ENCODE measurements at regions not wholly inside any gene's neighbourhood (a gene's known extent, or its start where the extent isn't known, plus 50 kb on each side); places are given as distances from the start of the nearest gene placed in this dataset.

DNA sequence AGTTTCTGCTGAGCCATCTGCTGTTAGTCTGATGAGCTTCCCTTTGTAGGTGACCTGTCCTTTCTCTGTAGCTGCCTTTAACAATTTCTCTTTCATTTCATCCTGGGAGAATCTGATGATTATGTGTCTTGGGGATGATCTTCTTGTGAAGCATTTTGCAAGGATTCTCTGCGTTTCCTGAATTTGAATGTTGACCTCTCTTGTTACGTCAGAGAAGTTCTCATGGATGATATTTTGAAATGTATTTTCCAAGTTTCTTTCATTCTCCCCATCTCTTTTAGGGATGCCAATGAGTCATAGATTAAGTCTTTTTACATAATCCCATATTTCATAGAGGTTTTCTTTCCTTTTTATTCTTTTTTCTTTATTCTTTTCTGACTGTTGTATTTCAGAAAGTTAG is 184.2 kb upstream of the BET1 start:
- TF ChIP-seq, protein P1, sequence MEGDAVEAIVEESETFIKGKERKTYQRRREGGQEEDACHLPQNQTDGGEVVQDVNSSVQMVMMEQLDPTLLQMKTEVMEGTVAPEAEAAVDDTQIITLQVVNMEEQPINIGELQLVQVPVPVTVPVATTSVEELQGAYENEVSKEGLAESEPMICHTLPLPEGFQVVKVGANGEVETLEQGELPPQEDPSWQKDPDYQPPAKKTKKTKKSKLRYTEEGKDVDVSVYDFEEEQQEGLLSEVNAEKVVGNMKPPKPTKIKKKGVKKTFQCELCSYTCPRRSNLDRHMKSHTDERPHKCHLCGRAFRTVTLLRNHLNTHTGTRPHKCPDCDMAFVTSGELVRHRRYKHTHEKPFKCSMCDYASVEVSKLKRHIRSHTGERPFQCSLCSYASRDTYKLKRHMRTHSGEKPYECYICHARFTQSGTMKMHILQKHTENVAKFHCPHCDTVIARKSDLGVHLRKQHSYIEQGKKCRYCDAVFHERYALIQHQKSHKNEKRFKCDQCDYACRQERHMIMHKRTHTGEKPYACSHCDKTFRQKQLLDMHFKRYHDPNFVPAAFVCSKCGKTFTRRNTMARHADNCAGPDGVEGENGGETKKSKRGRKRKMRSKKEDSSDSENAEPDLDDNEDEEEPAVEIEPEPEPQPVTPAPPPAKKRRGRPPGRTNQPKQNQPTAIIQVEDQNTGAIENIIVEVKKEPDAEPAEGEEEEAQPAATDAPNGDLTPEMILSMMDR (IDR thresholded peaks at IDR 0.05) = no peak
- TF ChIP-seq POLR2A (IDR thresholded peaks at IDR 0.05; ENCODE audit: low read depth) (no peak), EP300 (IDR thresholded peaks at IDR 0.05) (no peak)
